ENCODE measurements at regions not wholly inside any gene's neighbourhood (a gene's known extent, or its start where the extent isn't known, plus 50 kb on each side); places are given as distances from the start of the nearest gene placed in this dataset.

GRCh38 chr1:187270256-187270655 is 441.5 kb downstream of the PLA2G4A start:
- DNase-seq (ENCODE audit: extremely low read depth, insufficient read length): no peak

GRCh38 chr1:187275346-187275745 is 446.6 kb downstream of the PLA2G4A start:
- no peak for DNase-seq (ENCODE audit: extremely low read depth, insufficient read length)
- Histone ChIP-seq H3K36me3 (ENCODE audit: control insufficient read depth, insufficient read depth, low read length) (no peaks in the 10 kb centered on the region), H3K27me3 (replicated peaks; ENCODE audit: control insufficient read depth, insufficient read depth, low read length) (no peaks in the 10 kb centered on the region), H3K4me3 (replicated peaks; ENCODE audit: low read depth, low read length) (no peak overlapping the region)
- TF ChIP-seq CTCF (IDR thresholded peaks at IDR 0.05; ENCODE audit: insufficient read depth, low read length, poor library complexity, severe bottlenecking): no peak

More at GRCh38 chr1:187270256-187270655, 441.5 kb downstream of the PLA2G4A start:
- Histone ChIP-seq H3K36me3 (ENCODE audit: control insufficient read depth, insufficient read depth, low read length) (no peaks in the 10 kb centered on the region), H3K27me3 (replicated peaks; ENCODE audit: control insufficient read depth, insufficient read depth, low read length) (no peaks in the 10 kb centered on the region), H3K4me3 (replicated peaks; ENCODE audit: low read depth, low read length) (peak overlapping the region; percentile 38)
- no peak for TF ChIP-seq CTCF (IDR thresholded peaks at IDR 0.05; ENCODE audit: insufficient read depth, low read length, poor library complexity, severe bottlenecking)

- no peaks in the 10 kb centered on the region for H3K27me3 ChIP-seq (replicated peaks; ENCODE audit: control insufficient read depth, insufficient read depth, low read length)
- no peaks in the 10 kb centered on the region for H3K36me3 ChIP-seq (ENCODE audit: control insufficient read depth, insufficient read depth, low read length)
- no peak overlapping the region for H3K4me3 ChIP-seq (replicated peaks; ENCODE audit: low read depth, low read length)
- DNase-seq (ENCODE audit: extremely low read depth, insufficient read length): no peak
- no peak for TF ChIP-seq CTCF (IDR thresholded peaks at IDR 0.05; ENCODE audit: insufficient read depth, low read length, poor library complexity, severe bottlenecking)
These were observed 447.3 kb downstream of the PLA2G4A start for GRCh38 chr1:187275985-187276575.

GRCh38 chr1:187276677-187277076 is 447.9 kb downstream of the PLA2G4A start:
- no peak for DNase-seq (ENCODE audit: extremely low read depth, insufficient read length)
- no peaks in the 10 kb centered on the region for H3K27me3 ChIP-seq (replicated peaks; ENCODE audit: control insufficient read depth, insufficient read depth, low read length)
- H3K36me3 ChIP-seq (ENCODE audit: control insufficient read depth, insufficient read depth, low read length): no peaks in the 10 kb centered on the region
- TF ChIP-seq CTCF (IDR thresholded peaks at IDR 0.05; ENCODE audit: insufficient read depth, low read length, poor library complexity, severe bottlenecking): no peak
- no peak overlapping the region for H3K4me3 ChIP-seq (replicated peaks; ENCODE audit: low read depth, low read length)

- no peak for TF ChIP-seq CTCF (IDR thresholded peaks at IDR 0.05; ENCODE audit: insufficient read depth, low read length, poor library complexity, severe bottlenecking)
- no peaks in the 10 kb centered on the region for H3K27me3 ChIP-seq (replicated peaks; ENCODE audit: control insufficient read depth, insufficient read depth, low read length)
- DNase-seq (ENCODE audit: extremely low read depth, insufficient read length): no peak
- no peak overlapping the region for H3K4me3 ChIP-seq (replicated peaks; ENCODE audit: low read depth, low read length)
- H3K36me3 ChIP-seq (ENCODE audit: control insufficient read depth, insufficient read depth, low read length): no peaks in the 10 kb centered on the region
These were observed 451.3 kb downstream of the PLA2G4A start for GRCh38 chr1:187280031-187280430.

- Histone ChIP-seq H3K36me3 (ENCODE audit: control insufficient read depth, insufficient read depth, low read length) (no peaks in the 10 kb centered on the region), H3K4me3 (replicated peaks; ENCODE audit: low read depth, low read length) (no peak overlapping the region), H3K27me3 (replicated peaks; ENCODE audit: control insufficient read depth, insufficient read depth, low read length) (no peaks in the 10 kb centered on the region)
- TF ChIP-seq CTCF (IDR thresholded peaks at IDR 0.05; ENCODE audit: insufficient read depth, low read length, poor library complexity, severe bottlenecking): no peak
- DNase-seq (ENCODE audit: extremely low read depth, insufficient read length): no peak
These were observed 452.3 kb downstream of the PLA2G4A start for GRCh38 chr1:187281085-187281484.

Measured in GM06990 (cell line).